ENCODE measurements at regions not wholly inside any gene's neighbourhood (a gene's known extent, or its start where the extent isn't known, plus 50 kb on each side); places are given as distances from the start of the nearest gene placed in this dataset.
"Not testable (repeated sequence)": the region's sequence is repeated elsewhere in the genome, so short reads cannot be mapped to it uniquely, and the experiment has no call there.

DNA sequence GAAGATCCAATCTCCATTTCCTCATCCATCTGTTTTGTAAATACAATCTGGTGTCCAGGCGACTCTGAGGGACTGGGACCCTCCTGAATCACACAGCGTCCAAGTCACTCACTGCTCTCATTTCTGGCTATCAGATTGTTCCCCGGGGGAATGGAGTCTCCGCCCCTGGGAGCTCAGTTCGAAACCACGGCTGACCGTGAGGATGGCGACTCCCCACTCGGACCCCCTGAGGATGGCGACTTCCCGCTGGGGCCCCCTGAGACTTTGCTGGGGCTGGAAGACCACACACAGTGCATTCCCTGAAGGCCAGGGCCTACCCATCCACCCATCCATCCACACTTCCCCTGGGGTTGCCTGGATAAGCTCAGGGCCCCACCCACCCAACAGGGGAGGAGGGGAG, 360.5 kb downstream of the BCL2L11 start:
- TF ChIP-seq, protein P1, sequence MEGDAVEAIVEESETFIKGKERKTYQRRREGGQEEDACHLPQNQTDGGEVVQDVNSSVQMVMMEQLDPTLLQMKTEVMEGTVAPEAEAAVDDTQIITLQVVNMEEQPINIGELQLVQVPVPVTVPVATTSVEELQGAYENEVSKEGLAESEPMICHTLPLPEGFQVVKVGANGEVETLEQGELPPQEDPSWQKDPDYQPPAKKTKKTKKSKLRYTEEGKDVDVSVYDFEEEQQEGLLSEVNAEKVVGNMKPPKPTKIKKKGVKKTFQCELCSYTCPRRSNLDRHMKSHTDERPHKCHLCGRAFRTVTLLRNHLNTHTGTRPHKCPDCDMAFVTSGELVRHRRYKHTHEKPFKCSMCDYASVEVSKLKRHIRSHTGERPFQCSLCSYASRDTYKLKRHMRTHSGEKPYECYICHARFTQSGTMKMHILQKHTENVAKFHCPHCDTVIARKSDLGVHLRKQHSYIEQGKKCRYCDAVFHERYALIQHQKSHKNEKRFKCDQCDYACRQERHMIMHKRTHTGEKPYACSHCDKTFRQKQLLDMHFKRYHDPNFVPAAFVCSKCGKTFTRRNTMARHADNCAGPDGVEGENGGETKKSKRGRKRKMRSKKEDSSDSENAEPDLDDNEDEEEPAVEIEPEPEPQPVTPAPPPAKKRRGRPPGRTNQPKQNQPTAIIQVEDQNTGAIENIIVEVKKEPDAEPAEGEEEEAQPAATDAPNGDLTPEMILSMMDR (IDR thresholded peaks at IDR 0.05), result not testable (repeated sequence)
- not testable (repeated sequence) for TF ChIP-seq POLR2A (IDR thresholded peaks at IDR 0.05)

Data from Peyer's patch (tissue), 4 donors.